Activated CD4-positive, alpha-beta T cell treated with anti-CD3 and anti-CD28 coated beads for 36 hours (primary cell): ENCODE measurements at regions not wholly inside any gene's neighbourhood (a gene's known extent, or its start where the extent isn't known, plus 50 kb on each side); places are given as distances from the start of the nearest gene placed in this dataset.
"Not testable (repeated sequence)": the region's sequence is repeated elsewhere in the genome, so short reads cannot be mapped to it uniquely, and the experiment has no call there.

Source experiments
- ATAC-seq: fragments of 200-7000 bp; cut with Tn5 transposase; one replicate; pipeline ENCODE4 v1.10.0; 2021; ENCODE audit warnings: mild to moderate bottlenecking, moderate library complexity
- CTCF ChIA-PET: fragments of 350-600 bp; sonication (Branson Sonifier 250); formaldehyde crosslinking; loops from one replicate; lab custom pipeline; 2021; ENCODE audit warnings: antibody characterized with exemption; lab: Charles Lee
- POLR2A ChIA-PET: fragments of 350-600 bp; sonication (Branson Sonifier 250); formaldehyde crosslinking; loops from one replicate; lab custom pipeline; 2021; ENCODE audit warnings: antibody characterized with exemption, inconsistent platforms; lab: Charles Lee
- DNase-seq: peaks from one replicate; pipeline ENCODE4 v3.0.0-alpha.2; 2020
- H3K27ac Mint-ChIP-seq: one replicate; pipeline ENCODE4 v1.8.0; 2021; ENCODE audit warnings: mixed read lengths
- H3K27me3 Mint-ChIP-seq: one replicate; pipeline ENCODE4 v1.8.0; 2021; ENCODE audit warnings: mixed read lengths
- H3K36me3 Mint-ChIP-seq: one replicate; pipeline ENCODE4 v1.8.0; 2021; ENCODE audit warnings: low read depth, mixed read lengths
- H3K4me1 Mint-ChIP-seq: one replicate; pipeline ENCODE4 v1.8.0; 2021; ENCODE audit warnings: mixed read lengths
- H3K4me3 Mint-ChIP-seq: one replicate; pipeline ENCODE4 v1.8.0; 2021; ENCODE audit warnings: mild to moderate bottlenecking, moderate library complexity, mixed read lengths
- H3K9me3 Mint-ChIP-seq: one replicate; pipeline ENCODE4 v1.8.0; 2021; ENCODE audit warnings: low read depth, mixed read lengths
- intact Hi-C, 2 experiments: fragments of 100-400 bp; cut with DNase I in 1 of 2; cut with micrococcal nuclease in 1 of 2; formaldehyde crosslinking; loops; one replicate each; pipeline versions ENCODE4 v1.14.2 to v1.15.1; 2022 to 2024; cut with DNase I, micrococcal nuclease

- Mint-ChIP-seq H3K27me3 (no peaks in the 10 kb centered on the region), H3K4me1 (no peaks in the 10 kb centered on the region), H3K9me3 (no peaks in the 10 kb centered on the region), H3K27ac (no peak overlapping the region), H3K36me3 (no peaks in the 10 kb centered on the region), H3K4me3 (no peak overlapping the region)
- intact Hi-C loops, result no loop called here
- ChIA-PET CTCF (no interaction called here), POLR2A (no interaction called here)
- DNase-seq, result no peak
- ATAC-seq, result no peak
Measured at GRCh38 chr13:76607866-76608265, 278.3 kb downstream of the KCTD12 start.

GRCh38 chr13:76600081-76600480 is 286.1 kb downstream of the KCTD12 start:
- Mint-ChIP-seq H3K27me3 (peaks cover 5% of the 10 kb centered on the region), H3K36me3 (no peaks in the 10 kb centered on the region), H3K9me3 (no peaks in the 10 kb centered on the region), H3K4me1 (no peaks in the 10 kb centered on the region), H3K27ac (no peak overlapping the region), H3K4me3 (no peak overlapping the region)
- no peak for ATAC-seq
- POLR2A ChIA-PET, result no interaction called here
- CTCF ChIA-PET, result no interaction called here
- intact Hi-C loops, result no loop called here
- no peak for DNase-seq

DNA sequence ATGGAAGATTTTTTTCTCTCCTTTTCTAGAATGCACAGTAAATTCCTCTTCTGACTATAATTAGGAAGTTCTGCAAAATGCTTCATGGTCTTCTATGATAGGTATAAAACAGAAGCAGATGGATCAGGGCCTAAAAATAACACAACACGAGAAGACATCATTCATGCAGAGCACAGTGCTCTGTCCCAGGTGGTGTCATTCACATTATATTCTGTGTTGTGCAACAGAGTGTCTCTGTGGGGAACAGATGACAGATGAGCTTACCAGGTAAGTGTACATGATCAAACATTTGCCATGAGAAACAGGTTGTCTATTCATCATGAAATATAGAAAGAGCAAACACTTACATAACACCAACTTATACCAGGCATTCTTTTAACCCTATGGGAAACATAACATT is 288.3 kb downstream of the KCTD12 start:
- H3K9me3 Mint-ChIP-seq, result peaks cover 6% of the 10 kb centered on the region
- DNase-seq, result no peak
- H3K27me3 Mint-ChIP-seq, result peaks cover 5% of the 10 kb centered on the region
- POLR2A ChIA-PET, result no interaction called here
- no peaks in the 10 kb centered on the region for H3K4me1 Mint-ChIP-seq
- CTCF ChIA-PET, result no interaction called here
- intact Hi-C loops, result no loop called here
- H3K27ac Mint-ChIP-seq, result no peak overlapping the region
- no peak for ATAC-seq
- no peaks in the 10 kb centered on the region for H3K36me3 Mint-ChIP-seq
- no peak overlapping the region for H3K4me3 Mint-ChIP-seq

DNA sequence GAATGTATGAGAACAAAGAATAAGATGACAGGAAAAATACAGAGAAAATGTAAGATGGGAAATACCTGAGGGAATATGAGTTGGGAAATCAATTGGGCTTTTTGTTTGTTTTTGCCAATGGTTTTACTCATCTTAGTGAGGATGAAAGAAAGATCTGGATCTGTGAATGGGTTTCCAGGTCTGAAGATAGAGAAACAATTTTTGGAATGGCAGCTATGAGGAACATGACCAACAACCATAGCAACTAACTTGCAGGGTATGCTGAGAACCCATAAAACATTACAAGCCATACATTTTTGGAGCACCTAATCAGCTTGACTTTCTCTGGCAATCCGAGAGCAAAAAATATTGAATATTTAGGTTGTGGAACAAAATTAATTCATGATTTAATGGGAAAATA is 290.0 kb downstream of the KCTD12 start:
- intact Hi-C loops, result no loop called here
- no peak for ATAC-seq
- H3K4me3 Mint-ChIP-seq, result no peak overlapping the region
- H3K36me3 Mint-ChIP-seq, result no peaks in the 10 kb centered on the region
- CTCF ChIA-PET, result no interaction called here
- H3K9me3 Mint-ChIP-seq, result peaks cover 6% of the 10 kb centered on the region
- no peaks in the 10 kb centered on the region for H3K4me1 Mint-ChIP-seq
- no peak overlapping the region for H3K27ac Mint-ChIP-seq
- H3K27me3 Mint-ChIP-seq, result no peaks in the 10 kb centered on the region
- no peak for DNase-seq
- POLR2A ChIA-PET, result no interaction called here

- no peak for DNase-seq
Measured at GRCh38 chr13:76594435-76594834, 291.8 kb downstream of the KCTD12 start.

GRCh38 chr13:76586842-76587241 is 299.4 kb downstream of the KCTD12 start:
- intact Hi-C loops, result no loop called here
- H3K4me3 Mint-ChIP-seq, result no peak overlapping the region
- H3K9me3 Mint-ChIP-seq, result no peaks in the 10 kb centered on the region
- ChIA-PET CTCF (interaction anchor here (0.6 kb wide), 1 partner anchor 150 kb away, joined by 3 read pairs; no protein-coding TSS in a partner anchor), POLR2A (no interaction called here)
- H3K27me3 Mint-ChIP-seq, result peaks cover 6% of the 10 kb centered on the region
- H3K4me1 Mint-ChIP-seq, result no peaks in the 10 kb centered on the region
- ATAC-seq, result no peak
- no peak for DNase-seq
- H3K36me3 Mint-ChIP-seq, result no peaks in the 10 kb centered on the region
- H3K27ac Mint-ChIP-seq, result no peak overlapping the region

More at GRCh38 chr13:76594435-76594834, 291.8 kb downstream of the KCTD12 start:
- ATAC-seq, result no peak
- CTCF ChIA-PET, result no interaction called here
- POLR2A ChIA-PET, result no interaction called here
- Mint-ChIP-seq H3K9me3 (peaks cover 6% of the 10 kb centered on the region), H3K27ac (no peak overlapping the region), H3K27me3 (no peaks in the 10 kb centered on the region), H3K36me3 (no peaks in the 10 kb centered on the region), H3K4me1 (no peaks in the 10 kb centered on the region), H3K4me3 (no peak overlapping the region)
- intact Hi-C loops, result no loop called here

DNA sequence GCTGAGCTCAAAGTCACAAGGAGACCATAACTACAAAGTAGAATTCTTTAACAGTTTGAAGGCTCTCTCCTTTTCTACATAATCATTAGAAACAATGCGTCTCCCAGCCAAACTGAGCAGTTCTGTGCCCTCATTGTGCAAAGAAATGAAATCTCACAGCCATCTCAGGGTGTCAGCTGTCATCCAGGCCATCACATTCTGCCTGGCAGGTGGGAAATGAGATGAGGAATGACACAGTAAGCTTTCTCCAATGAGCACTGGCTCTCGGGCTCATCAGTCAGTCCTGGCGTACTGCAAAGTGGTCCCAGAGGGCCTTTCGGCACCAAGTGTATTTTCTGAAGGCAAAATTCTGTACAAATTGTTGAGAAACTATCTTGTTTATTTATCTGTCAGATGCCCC is 306.5 kb downstream of the KCTD12 start:
- POLR2A ChIA-PET, result no interaction called here

GRCh38 chr13:76575634-76576033 is 310.6 kb downstream of the KCTD12 start:
- H3K36me3 Mint-ChIP-seq, CTCF ChIA-PET, intact Hi-C loops: not testable (repeated sequence)

More for the DNA sequence above, 306.5 kb downstream of the KCTD12 start:
- peaks cover 13% of the 10 kb centered on the region for H3K9me3 Mint-ChIP-seq
- no peak overlapping the region for H3K4me3 Mint-ChIP-seq
- no peaks in the 10 kb centered on the region for H3K4me1 Mint-ChIP-seq
- no peak overlapping the region for H3K27ac Mint-ChIP-seq
- no peaks in the 10 kb centered on the region for H3K36me3 Mint-ChIP-seq
- DNase-seq (no peak), ATAC-seq (no peak)
- CTCF ChIA-PET, result no interaction called here
- intact Hi-C loops, result no loop called here
- H3K27me3 Mint-ChIP-seq, result peaks cover 3% of the 10 kb centered on the region

DNA sequence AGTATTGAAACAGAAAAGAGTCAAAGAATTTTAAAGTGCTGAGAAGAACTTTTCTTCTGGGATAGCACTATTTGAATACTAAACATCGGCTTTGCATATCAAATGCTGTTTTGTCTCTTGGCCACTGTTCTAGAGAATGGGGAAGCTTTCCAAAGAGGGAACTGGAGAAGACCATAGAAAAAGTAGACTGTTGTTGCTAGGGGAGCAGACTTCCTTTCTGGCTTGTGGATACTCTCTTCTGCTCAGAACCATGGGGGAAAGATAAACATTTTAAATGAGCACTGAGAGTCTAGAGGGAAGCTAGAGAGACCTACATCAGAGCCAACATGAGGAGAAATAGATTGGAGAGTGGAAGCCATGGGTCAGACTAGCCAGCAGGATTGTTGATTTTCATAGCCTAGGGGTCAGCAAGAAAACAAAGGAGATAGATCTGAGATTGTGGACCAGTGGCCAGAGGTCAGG is 315.7 kb downstream of the KCTD12 start:
- CTCF ChIA-PET, result interaction anchor here (1.2 kb wide), 1 partner anchor 15 kb away, joined by 3 read pairs; no protein-coding TSS in a partner anchor

More at GRCh38 chr13:76575634-76576033, 310.6 kb downstream of the KCTD12 start:
- H3K27me3 Mint-ChIP-seq, POLR2A ChIA-PET, H3K4me1 Mint-ChIP-seq, H3K4me3 Mint-ChIP-seq, H3K27ac Mint-ChIP-seq, DNase-seq, ATAC-seq: not testable (repeated sequence)
- H3K9me3 Mint-ChIP-seq, result peaks cover 13% of the 10 kb centered on the region

DNA sequence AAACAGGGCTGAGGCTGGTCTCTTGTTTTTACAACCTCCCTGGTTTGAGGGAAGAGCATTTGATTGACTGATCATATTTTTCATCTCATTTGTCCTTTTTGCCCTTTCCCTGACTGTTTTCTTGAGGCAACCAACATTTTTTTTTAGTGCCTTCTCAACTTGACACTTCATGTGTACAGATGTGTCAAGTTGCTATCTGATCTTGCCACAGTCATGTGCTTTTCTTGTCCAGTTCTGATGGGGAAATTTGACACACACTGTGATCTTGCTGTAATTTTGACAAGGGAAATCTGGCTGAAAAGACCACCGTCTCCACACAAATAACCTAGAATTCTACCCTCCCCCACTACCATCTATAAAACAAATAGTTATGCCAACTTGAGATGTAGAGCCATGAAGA is 329.6 kb downstream of the KCTD12 start:
- Mint-ChIP-seq H3K27ac (no peak overlapping the region), H3K9me3 (no peaks in the 10 kb centered on the region), H3K4me1 (no peaks in the 10 kb centered on the region), H3K36me3 (no peaks in the 10 kb centered on the region), H3K27me3 (peaks cover 2% of the 10 kb centered on the region), H3K4me3 (no peak overlapping the region)
- ATAC-seq (no peak), DNase-seq (no peak)
- CTCF ChIA-PET, result no interaction called here
- intact Hi-C loops, result no loop called here
- POLR2A ChIA-PET, result no interaction called here

More for the DNA sequence above, 315.7 kb downstream of the KCTD12 start:
- intact Hi-C loops, result no loop called here
- Mint-ChIP-seq H3K4me3 (no peak overlapping the region), H3K27me3 (peaks cover 2% of the 10 kb centered on the region), H3K4me1 (no peaks in the 10 kb centered on the region), H3K36me3 (no peaks in the 10 kb centered on the region), H3K9me3 (peaks cover 4% of the 10 kb centered on the region), H3K27ac (no peak overlapping the region)
- POLR2A ChIA-PET, result no interaction called here
- ATAC-seq, result no peak
- no peak for DNase-seq

GRCh38 chr13:76552807-76553206 is 333.4 kb downstream of the KCTD12 start:
- ChIA-PET POLR2A (no interaction called here), CTCF (no interaction called here)
- no peaks in the 10 kb centered on the region for H3K4me1 Mint-ChIP-seq
- no peaks in the 10 kb centered on the region for H3K36me3 Mint-ChIP-seq
- intact Hi-C loops, result no loop called here
- H3K9me3 Mint-ChIP-seq, result no peaks in the 10 kb centered on the region
- no peak overlapping the region for H3K4me3 Mint-ChIP-seq
- no peak for DNase-seq
- no peak overlapping the region for H3K27ac Mint-ChIP-seq
- H3K27me3 Mint-ChIP-seq, result no peaks in the 10 kb centered on the region
- ATAC-seq, result no peak

GRCh38 chr13:76552041-76552772 is 334.0 kb downstream of the KCTD12 start:
- H3K4me3 Mint-ChIP-seq, result no peak overlapping the region
- H3K27ac Mint-ChIP-seq, result no peak overlapping the region
- intact Hi-C loops, result no loop called here
- ChIA-PET POLR2A (no interaction called here), CTCF (no interaction called here)
- H3K4me1 Mint-ChIP-seq, result no peaks in the 10 kb centered on the region
- ATAC-seq (no peak), DNase-seq (no peak)
- H3K27me3 Mint-ChIP-seq, result no peaks in the 10 kb centered on the region
- no peaks in the 10 kb centered on the region for H3K9me3 Mint-ChIP-seq
- no peaks in the 10 kb centered on the region for H3K36me3 Mint-ChIP-seq
